K562 (cell line): ENCODE measurements at regions not wholly inside any gene's neighbourhood (a gene's known extent, or its start where the extent isn't known, plus 50 kb on each side); places are given as distances from the start of the nearest gene placed in this dataset.

Experiments
- ATAC-seq: fragments of 200-7000 bp; cut with Tn5 transposase; 3 replicates; pipeline ENCODE4 v1.9.1; 2020; ENCODE audit warnings: moderate library complexity
- BruUV-seq: library from RNA; stranded (reverse); fragments of 400-500 nt; replicated peaks from 2 replicates; lab custom pipeline; 2021; lab: Mats Ljungman, UMichigan
- CTCF ChIA-PET: fragments of 300-600 bp; formaldehyde crosslinking; extraction: SDS; loops from one replicate; lab custom pipeline; 2021; ENCODE audit warnings: low intra/inter-chr PET ratio; lab: Yijun Ruan, JAX
- POLR2A ChIA-PET: fragments of 300-600, 350-650 bp; sonication (Branson Sonifier 250); formaldehyde crosslinking; extraction: SDS; loops from one replicate; lab custom pipeline; 2021; ENCODE audit warnings: antibody characterized with exemption, inconsistent platforms; lab: Yijun Ruan, JAX
- DNase-seq, 4 experiments: peaks; one replicate each; pipeline versions ENCODE4 v3.0.0 to v3.0.0-alpha.2; 2011 to 2018; ENCODE audit warnings: low spot score in 3 of 4, mixed read lengths in 3 of 4; ENCODE audit errors: extremely low read depth in 1 of 4
- FAIRE-seq: peaks from 2 replicates; lab custom pipeline; 2011; peaks lifted over from hg19 to GRCh38; lab: Jason Lieb, UNC
- H2AFZ ChIP-seq: 2 replicates; pipeline ENCODE4 v1.6.0; 2011; ENCODE audit warnings: low read depth, low read length, control low read depth, inconsistent platforms
- H3K27ac ChIP-seq: fragments of 200-600 bp; 3 replicates; pipeline ENCODE4 v1.8.0; 2011; ENCODE audit warnings: low read depth, mild to moderate bottlenecking, control low read depth, inconsistent platforms, low read length, moderate library complexity, mixed read lengths; ENCODE audit errors: extremely low read depth
- H3K27me3 ChIP-seq, 2 experiments: fragments of 300-600 bp in 1 of 2; 2 replicates in 1 of 2; 3 replicates in 1 of 2; pipeline versions ENCODE4 v1.6.0 to v1.8.0; 2011; ENCODE audit warnings: inconsistent platforms in 2 of 2, low read length in 2 of 2, mild to moderate bottlenecking in 1 of 2, mixed read lengths in 1 of 2, moderate library complexity in 1 of 2; ENCODE audit not compliant: control insufficient read depth in 2 of 2, insufficient read depth in 2 of 2
- H3K36me3 ChIP-seq: fragments of 300-600 bp; 3 replicates; pipeline ENCODE4 v1.8.0; 2011; ENCODE audit warnings: mild to moderate bottlenecking, low read length, inconsistent platforms; ENCODE audit not compliant: control insufficient read depth, insufficient read depth
- H3K4me1 ChIP-seq, 2 experiments: fragments of 200-600 bp in 1 of 2; replicated peaks in 1 of 2; 2 replicates in 1 of 2; 3 replicates in 1 of 2; pipeline versions ENCODE4 v1.5.1 to v1.8.0; 2011; ENCODE audit warnings: inconsistent platforms in 2 of 2, low read length in 2 of 2, mild to moderate bottlenecking in 1 of 2, mixed read lengths in 1 of 2, moderate library complexity in 1 of 2; ENCODE audit not compliant: control insufficient read depth in 2 of 2, insufficient read depth in 2 of 2
- H3K4me2 ChIP-seq: 2 replicates; pipeline ENCODE4 v1.6.1; 2011; ENCODE audit warnings: low read length, control low read depth, inconsistent platforms, mixed read lengths; ENCODE audit not compliant: insufficient read depth
- H3K4me3 ChIP-seq: fragments of 200-600 bp; sonication (generic), shearing (Covaris generic); 2 replicates; pipeline ENCODE4 v1.5.1; 2016; ENCODE audit warnings: control low read depth, inconsistent platforms
- H3K79me2 ChIP-seq: fragments of 200-600 bp; 3 replicates; pipeline ENCODE4 v1.8.0; 2011; ENCODE audit warnings: low read length, inconsistent platforms; ENCODE audit not compliant: control insufficient read depth, insufficient read depth
- H3K9ac ChIP-seq, 2 experiments: 2 replicates each; pipeline versions ENCODE4 v1.6.0 to v1.6.1; 2011; ENCODE audit warnings: low read depth in 2 of 2, low read length in 2 of 2, control low read depth in 1 of 2, inconsistent platforms in 1 of 2, mild to moderate bottlenecking in 1 of 2, mixed read lengths in 1 of 2; ENCODE audit not compliant: insufficient read depth in 1 of 2
- H3K9me1 ChIP-seq: one replicate; pipeline ENCODE4 v1.6.0; 2011; ENCODE audit warnings: inconsistent platforms, mild to moderate bottlenecking, low read length, moderate library complexity; ENCODE audit not compliant: control insufficient read depth, insufficient read depth
- H3K9me3 ChIP-seq: replicated peaks from 2 replicates; pipeline ENCODE4 v1.5.1; 2011; ENCODE audit warnings: low read depth, low read length, inconsistent platforms; ENCODE audit not compliant: control insufficient read depth, insufficient read depth
- H4K20me1 ChIP-seq: replicated peaks from 2 replicates; pipeline ENCODE4 v1.6.1; 2011; ENCODE audit warnings: low read length, inconsistent platforms, mixed read lengths; ENCODE audit not compliant: control insufficient read depth, insufficient read depth
- BHLHE40 ChIP-seq: IDR thresholded peaks from 2 replicates; pipeline ENCODE4 v1.6.1; 2011; ENCODE audit warnings: low read length, improper control_type of control experiment
- CREM ChIP-seq: IDR thresholded peaks from 2 replicates; pipeline ENCODE4 v1.6.1; 2014; ENCODE audit warnings: antibody characterized with exemption, low read depth
- EP300 ChIP-seq: IDR thresholded peaks from 2 replicates; pipeline ENCODE4 v1.6.1; 2012; ENCODE audit warnings: low read length, improper control_type of control experiment
- GTF2F1 ChIP-seq: IDR thresholded peaks from 2 replicates; pipeline ENCODE4 v1.6.1; 2011; ENCODE audit warnings: low read depth, low read length, improper control_type of control experiment
- ID3 ChIP-seq, 2 experiments: fragments of 250-450 bp in 1 of 2; fragments of 450-650 bp in 1 of 2; sonication (Bioruptor Pico) in 1 of 2; IDR thresholded peaks; 2 replicates each; pipeline versions ENCODE4 v1.6.1 to v1.8.0; 2016 to 2021; ENCODE audit warnings: mild to moderate bottlenecking in 2 of 2, moderate library complexity in 2 of 2, missing compliant biosample characterization in 1 of 2, missing genetic modification characterization in 1 of 2
- PATZ1 ChIP-seq: fragments of 250-450 bp; sonication (Bioruptor Pico); IDR thresholded peaks from 2 replicates; pipeline ENCODE4 v1.5.0; 2020; ENCODE audit warnings: mild to moderate bottlenecking, borderline replicate concordance
- RB1 ChIP-seq: fragments of 450-650 bp; IDR thresholded peaks from 2 replicates; pipeline ENCODE4 v1.6.1; 2017; ENCODE audit warnings: low read depth, mild to moderate bottlenecking
- SIN3A ChIP-seq, 2 experiments: fragments of 150-350 bp in 1 of 2; IDR thresholded peaks; 2 replicates each; pipeline ENCODE4 v1.6.1; 2011 to 2016; ENCODE audit warnings: borderline replicate concordance in 2 of 2, low read depth in 2 of 2, low read length in 2 of 2, mild to moderate bottlenecking in 2 of 2, moderate library complexity in 2 of 2; ENCODE audit not compliant: control insufficient read depth in 1 of 2
- SMARCE1 ChIP-seq: fragments of 450-650 bp; IDR thresholded peaks from 2 replicates; pipeline ENCODE4 v1.7.1; 2016; ENCODE audit warnings: mild to moderate bottlenecking
- TAF1 ChIP-seq: IDR thresholded peaks from 2 replicates; pipeline ENCODE4 v1.6.1; 2011; ENCODE audit warnings: mild to moderate bottlenecking, low read length, moderate library complexity; ENCODE audit not compliant: insufficient read depth, control insufficient read depth, severe bottlenecking; ENCODE audit errors: extremely low read depth
- TAF15 ChIP-seq: fragments of 200-400 bp; formaldehyde crosslinking; IDR thresholded peaks from 2 replicates; pipeline ENCODE4 v1.6.1; 2017; ENCODE audit warnings: mild to moderate bottlenecking, low read depth, low read length, moderate library complexity
- TGIF2 ChIP-seq: sonication (generic); formaldehyde crosslinking; IDR thresholded peaks from 2 replicates; pipeline ENCODE4 v1.8.1; 2022; ENCODE audit warnings: mild to moderate bottlenecking, missing genetic modification reagents, moderate library complexity
- XRCC3 ChIP-seq: fragments of 450-650 bp; IDR thresholded peaks from 2 replicates; pipeline ENCODE4 v1.6.1; 2017; ENCODE audit warnings: mild to moderate bottlenecking, moderate library complexity
- ZKSCAN8 ChIP-seq: fragments of 200-800 bp; sonication (Bioruptor generic); IDR thresholded peaks from 2 replicates; pipeline ENCODE4 v1.6.1; 2016; ENCODE audit warnings: missing genetic modification characterization, missing compliant biosample characterization
- ZNF140 ChIP-seq: fragments of 250-450 bp; sonication (Bioruptor Pico); IDR thresholded peaks from 2 replicates; pipeline ENCODE4 v1.8.0; 2021; ENCODE audit warnings: moderate library complexity, mild to moderate bottlenecking, inconsistent platforms
- WGBS: fragments of 100-300 bp; shearing (Covaris generic); methylation state at CpG from one replicate; pipeline ENCODE4 v1.1.6; 2016; ENCODE audit warnings: low coverage, mixed read lengths; ENCODE audit not compliant: insufficient coverage; ENCODE audit errors: missing lambda C conversion rate; 5-methylcytosine and 5-hydroxymethylcytosine counted together
- in situ Hi-C: fragments of 300-500 bp; cut with MboI; formaldehyde crosslinking; loops from 4 replicates; pipeline ENCODE4 v1.15.0; 2018; ENCODE audit warnings: inconsistent platforms, mixed read lengths
- intact Hi-C: fragments of 100-400 bp; cut with micrococcal nuclease; formaldehyde crosslinking; loops from 2 replicates; pipeline ENCODE4 v1.14.2; 2022

GRCh38 chr15:46552316-46552715, 917.5 kb downstream of the SQOR start:
- no peak overlapping the region for H3K4me2 ChIP-seq
- intact Hi-C loops (no loop called here), in situ Hi-C loops (no loop called here)
- no peaks in the 10 kb centered on the region for H3K4me1 ChIP-seq
- no peaks in the 10 kb centered on the region for H3K9me1 ChIP-seq
- DNase-seq (no peak), FAIRE-seq (no peak), ATAC-seq (no peak)
- CTCF ChIA-PET, result no interaction called here
- H3K27me3 ChIP-seq, result no peaks in the 10 kb centered on the region
- no peak overlapping the region for H2AFZ ChIP-seq
- no peaks in the 10 kb centered on the region for H3K36me3 ChIP-seq
- TF ChIP-seq RB1 (no peak), SMARCE1 (no peak), TGIF2 (CRISPR knock-in tag) (no peak), GTF2F1 (no peak), SIN3A (IDR thresholded peaks at IDR 0.05; ENCODE audit: borderline replicate concordance in 2 of 2, control insufficient read depth in 1 of 2, low read depth in 2 of 2, low read length in 2 of 2) (no peak), BHLHE40 (no peak), ZKSCAN8 (CRISPR knock-in tag) (no peak), ZNF140 (CRISPR knock-in tag) (no peak), TAF1 (no peak), EP300 (no peak), XRCC3 (no peak), ID3 (CRISPR knock-in tag; IDR thresholded peaks at IDR 0.05) (no peak), ID3 (tag; IDR thresholded peaks at IDR 0.05) (no peak), CREM (no peak), TAF15 (no peak), PATZ1 (CRISPR knock-in tag) (no peak)
- no peak overlapping the region for H3K4me3 ChIP-seq
- POLR2A ChIA-PET, result no interaction called here
- no TSS peak for BruUV-seq
- H4K20me1 ChIP-seq, result no peaks in the 10 kb centered on the region
- H3K79me2 ChIP-seq, result no peaks in the 10 kb centered on the region
- H3K9me3 ChIP-seq, result no peaks in the 10 kb centered on the region
- H3K9ac ChIP-seq, result no peak overlapping the region
- 0% methylated on average over 2 of the region's 2 CpGs for WGBS
- no peak overlapping the region for H3K27ac ChIP-seq
